Brain microvascular endothelial cell (primary cell): ENCODE measurements at regions not wholly inside any gene's neighbourhood (a gene's known extent, or its start where the extent isn't known, plus 50 kb on each side); places are given as distances from the start of the nearest gene placed in this dataset.

ENCODE experiments used
- DNase-seq: peaks from one replicate; pipeline ENCODE4 v3.0.0-alpha.2; 2020
- H3K27ac ChIP-seq: fragments of 250-450 bp; sonication (Bioruptor Pico); 2 replicates; pipeline ENCODE4 v1.5.1; 2020; ENCODE audit warnings: mild to moderate bottlenecking, moderate library complexity
- H3K27me3 ChIP-seq: fragments of 250-450 bp; sonication (Bioruptor Pico); replicated peaks from 2 replicates; pipeline ENCODE4 v1.5.1; 2020; ENCODE audit warnings: mild to moderate bottlenecking
- H3K36me3 ChIP-seq: fragments of 250-450 bp; sonication (Bioruptor Pico); replicated peaks from 2 replicates; pipeline ENCODE4 v1.5.1; 2020; ENCODE audit warnings: mild to moderate bottlenecking
- H3K4me3 ChIP-seq: 2 replicates; pipeline ENCODE4 v1.5.1; 2011; ENCODE audit warnings: low read depth, mild to moderate bottlenecking, control low read depth, low read length, moderate library complexity
- CTCF ChIP-seq: IDR thresholded peaks from 2 replicates; pipeline ENCODE4 v1.5.1; 2011; ENCODE audit warnings: low read depth, mild to moderate bottlenecking, moderate library complexity, low read length, control low read depth, inconsistent platforms; ENCODE audit errors: missing control alignments
- in situ Hi-C: cut with HindIII; loops from 2 replicates; pipeline ENCODE4 v1.10.0; 2017; ENCODE audit warnings: low sequenced_read_pairs, low pct_ligation_motif_present

GRCh38 chr2:133809485-133809884 lies 241.2 kb upstream of the NCKAP5 start:
- no peak overlapping the region for H3K4me3 ChIP-seq
- H3K36me3 ChIP-seq: no peaks in the 10 kb centered on the region
- in situ Hi-C loops: no loop called here
- no peak for DNase-seq
- no peaks in the 10 kb centered on the region for H3K27me3 ChIP-seq
- no peak for TF ChIP-seq CTCF
- no peak overlapping the region for H3K27ac ChIP-seq

- TF ChIP-seq CTCF: no peak
- Histone ChIP-seq H3K4me3 (no peak overlapping the region), H3K27ac (no peak overlapping the region), H3K27me3 (no peaks in the 10 kb centered on the region), H3K36me3 (no peaks in the 10 kb centered on the region)
- in situ Hi-C loops: no loop called here
- DNase-seq: no peak
Measured at GRCh38 chr2:133810559-133810958, 242.3 kb upstream of the NCKAP5 start.

- TF ChIP-seq CTCF: no peak
- DNase-seq: no peak
- Histone ChIP-seq H3K27ac (no peak overlapping the region), H3K4me3 (no peak overlapping the region), H3K27me3 (no peaks in the 10 kb centered on the region), H3K36me3 (no peaks in the 10 kb centered on the region)
- in situ Hi-C loops: no loop called here
Measured at GRCh38 chr2:133811409-133812125, 243.3 kb upstream of the NCKAP5 start.

- Histone ChIP-seq H3K36me3 (no peaks in the 10 kb centered on the region), H3K27ac (peak overlapping the region; percentile 5), H3K4me3 (no peak overlapping the region), H3K27me3 (no peaks in the 10 kb centered on the region)
- TF ChIP-seq CTCF: no peak
- peak; percentile 27 for DNase-seq
- in situ Hi-C loops: no loop called here
Measured at GRCh38 chr2:133812826-133813617, 244.8 kb upstream of the NCKAP5 start.

- in situ Hi-C loops: no loop called here
- no peak for TF ChIP-seq CTCF
- no peaks in the 10 kb centered on the region for H3K36me3 ChIP-seq
Measured at GRCh38 chr2:133814890-133815289, 246.6 kb upstream of the NCKAP5 start.

GRCh38 chr2:133816037-133816436 lies 247.8 kb upstream of the NCKAP5 start:
- no peaks in the 10 kb centered on the region for H3K27me3 ChIP-seq
- no peak for TF ChIP-seq CTCF
- in situ Hi-C loops: no loop called here
- no peak overlapping the region for H3K4me3 ChIP-seq
- H3K27ac ChIP-seq: peak overlapping the region; percentile 93
- no peaks in the 10 kb centered on the region for H3K36me3 ChIP-seq
- DNase-seq: no peak

More at GRCh38 chr2:133814890-133815289, 246.6 kb upstream of the NCKAP5 start:
- H3K27me3 ChIP-seq: no peaks in the 10 kb centered on the region
- DNase-seq: no peak
- H3K4me3 ChIP-seq: no peak overlapping the region
- no peak overlapping the region for H3K27ac ChIP-seq
